Activated naive CD4-positive, alpha-beta T cell treated with anti-CD3 and anti-CD28 coated beads, Interleukin-2, amount 50 U/mL, for 24 hours (primary cell): ENCODE measurements at regions not wholly inside any gene's neighbourhood (a gene's known extent, or its start where the extent isn't known, plus 50 kb on each side); places are given as distances from the start of the nearest gene placed in this dataset.

ENCODE experiments used
- H3K27ac Mint-ChIP-seq: one replicate; pipeline ENCODE4 v1.8.0; 2021; ENCODE audit warnings: mild to moderate bottlenecking, mixed read lengths
- H3K27me3 Mint-ChIP-seq: one replicate; pipeline ENCODE4 v1.8.0; 2021; ENCODE audit warnings: mixed read lengths
- H3K36me3 Mint-ChIP-seq: one replicate; pipeline ENCODE4 v1.8.0; 2021; ENCODE audit warnings: mixed read lengths
- H3K4me1 Mint-ChIP-seq: one replicate; pipeline ENCODE4 v1.8.0; 2021; ENCODE audit warnings: mixed read lengths
- H3K4me3 Mint-ChIP-seq: one replicate; pipeline ENCODE4 v1.8.0; 2021; ENCODE audit warnings: mild to moderate bottlenecking, mixed read lengths
- H3K9me3 Mint-ChIP-seq: one replicate; pipeline ENCODE4 v1.8.0; 2021; ENCODE audit warnings: mixed read lengths

DNA sequence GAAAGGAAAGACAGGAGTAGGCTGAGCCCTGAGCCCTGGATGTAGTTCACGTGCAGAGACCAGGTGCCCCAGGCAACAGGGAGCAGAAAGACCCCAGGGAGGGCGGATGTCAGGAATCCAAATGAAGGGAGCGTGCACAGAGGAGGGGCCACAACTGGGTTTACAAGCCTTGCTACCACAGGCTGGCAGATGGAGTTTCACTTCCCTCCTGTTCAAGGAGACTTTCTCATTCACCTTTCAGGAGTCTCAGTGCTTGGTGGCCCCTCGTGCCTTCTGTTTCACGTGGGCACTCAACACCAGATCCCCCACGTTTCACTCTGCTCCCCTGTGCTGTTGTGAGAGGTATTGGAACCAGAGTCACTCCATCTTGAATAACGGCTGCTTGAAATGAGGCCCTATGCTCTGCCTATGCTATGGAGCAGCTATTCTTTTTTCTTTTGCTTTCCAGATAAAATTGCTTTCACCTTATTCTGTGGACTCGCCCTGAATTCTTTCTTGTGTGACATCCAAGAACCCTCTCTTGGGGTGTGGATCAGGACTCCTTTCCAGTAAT lies 601.4 kb upstream of the IGFBP3 start:
- no peak overlapping the region for H3K4me3 Mint-ChIP-seq
- H3K9me3 Mint-ChIP-seq = peaks cover 4% of the 10 kb centered on the region
- no peaks in the 10 kb centered on the region for H3K27me3 Mint-ChIP-seq
- H3K27ac Mint-ChIP-seq = no peak overlapping the region
- no peaks in the 10 kb centered on the region for H3K4me1 Mint-ChIP-seq
- H3K36me3 Mint-ChIP-seq = no peaks in the 10 kb centered on the region

DNA sequence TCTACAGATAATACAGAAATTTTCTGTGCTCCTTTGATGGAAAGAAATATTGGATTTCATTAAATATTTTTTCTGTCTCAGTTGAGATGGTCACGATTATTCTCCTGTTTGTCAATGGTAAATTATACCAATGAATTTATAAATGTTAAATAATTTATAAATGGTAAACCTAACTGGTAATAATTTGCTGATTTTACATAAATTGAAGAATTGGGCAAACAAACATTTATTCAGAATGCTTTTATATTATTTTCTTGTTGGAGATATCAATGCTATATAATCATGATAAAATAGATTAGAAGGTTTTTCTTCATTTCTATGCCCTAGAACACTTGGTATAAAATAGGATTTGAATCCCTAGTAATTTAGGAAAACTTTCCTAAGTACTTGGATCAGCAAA lies 597.6 kb upstream of the IGFBP3 start:
- no peak overlapping the region for H3K27ac Mint-ChIP-seq
- no peak overlapping the region for H3K4me3 Mint-ChIP-seq
- H3K4me1 Mint-ChIP-seq = no peaks in the 10 kb centered on the region
- no peaks in the 10 kb centered on the region for H3K36me3 Mint-ChIP-seq
- no peaks in the 10 kb centered on the region for H3K27me3 Mint-ChIP-seq
- H3K9me3 Mint-ChIP-seq = no peaks in the 10 kb centered on the region

DNA sequence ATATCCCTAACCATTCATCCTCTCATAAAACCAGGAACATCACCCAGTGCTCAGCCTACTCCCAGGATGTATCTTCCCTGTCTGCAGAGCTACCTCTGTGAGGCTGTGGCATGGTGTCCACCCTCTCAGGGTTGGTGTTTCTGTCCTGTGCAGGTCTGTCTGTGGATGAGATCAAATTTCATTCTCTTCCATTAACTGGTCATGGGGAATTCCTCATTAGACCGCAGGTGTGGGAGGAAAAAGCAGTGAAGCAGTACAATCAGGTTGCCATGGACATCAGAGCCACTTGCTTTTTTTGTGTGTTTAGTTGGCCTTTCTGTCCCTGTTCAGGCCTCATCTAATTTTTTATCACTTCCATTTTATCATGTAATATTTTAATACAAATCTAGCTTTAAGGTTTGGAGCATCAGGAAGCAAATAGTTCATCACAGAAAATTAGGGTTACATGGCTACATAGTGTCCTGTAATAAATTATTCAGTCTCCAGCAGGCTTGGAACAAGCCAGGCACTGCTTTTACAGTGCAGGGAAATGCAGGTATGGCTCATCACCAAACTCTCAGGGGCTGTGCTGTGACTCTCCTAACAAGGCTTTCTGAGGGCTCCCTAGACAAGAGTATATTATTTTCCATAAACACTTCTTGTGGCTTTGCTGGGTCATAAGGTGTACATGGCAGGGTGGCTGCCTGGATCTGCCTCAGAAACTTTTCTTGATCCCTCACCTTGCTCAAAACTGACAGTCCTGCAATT lies 594.9 kb upstream of the IGFBP3 start:
- no peak overlapping the region for H3K4me3 Mint-ChIP-seq
- no peak overlapping the region for H3K27ac Mint-ChIP-seq
- H3K4me1 Mint-ChIP-seq = no peaks in the 10 kb centered on the region
- H3K9me3 Mint-ChIP-seq = no peaks in the 10 kb centered on the region
- no peaks in the 10 kb centered on the region for H3K27me3 Mint-ChIP-seq
- H3K36me3 Mint-ChIP-seq = no peaks in the 10 kb centered on the region

DNA sequence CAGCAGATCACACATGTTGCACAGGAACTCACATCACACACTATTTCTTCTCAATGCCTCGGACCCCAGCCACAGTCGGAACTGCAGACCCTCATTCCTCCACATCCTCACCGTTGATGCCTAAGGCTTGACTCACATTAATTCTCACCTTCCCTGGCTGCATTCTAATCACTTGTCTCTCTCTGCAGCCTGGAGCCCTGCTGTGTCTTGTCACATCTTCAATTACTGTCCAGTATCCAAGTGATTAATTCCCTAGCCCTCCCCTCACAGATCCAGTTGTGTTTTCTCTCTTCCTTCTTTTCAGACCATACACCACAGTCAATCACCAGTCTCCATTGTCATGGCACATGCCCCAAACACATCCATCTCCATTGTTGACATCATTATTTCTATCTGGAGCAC lies 592.4 kb upstream of the IGFBP3 start:
- no peaks in the 10 kb centered on the region for H3K27me3 Mint-ChIP-seq
- H3K9me3 Mint-ChIP-seq = no peaks in the 10 kb centered on the region
- no peak overlapping the region for H3K27ac Mint-ChIP-seq
- H3K36me3 Mint-ChIP-seq = no peaks in the 10 kb centered on the region
- H3K4me1 Mint-ChIP-seq = no peaks in the 10 kb centered on the region
- no peak overlapping the region for H3K4me3 Mint-ChIP-seq

DNA sequence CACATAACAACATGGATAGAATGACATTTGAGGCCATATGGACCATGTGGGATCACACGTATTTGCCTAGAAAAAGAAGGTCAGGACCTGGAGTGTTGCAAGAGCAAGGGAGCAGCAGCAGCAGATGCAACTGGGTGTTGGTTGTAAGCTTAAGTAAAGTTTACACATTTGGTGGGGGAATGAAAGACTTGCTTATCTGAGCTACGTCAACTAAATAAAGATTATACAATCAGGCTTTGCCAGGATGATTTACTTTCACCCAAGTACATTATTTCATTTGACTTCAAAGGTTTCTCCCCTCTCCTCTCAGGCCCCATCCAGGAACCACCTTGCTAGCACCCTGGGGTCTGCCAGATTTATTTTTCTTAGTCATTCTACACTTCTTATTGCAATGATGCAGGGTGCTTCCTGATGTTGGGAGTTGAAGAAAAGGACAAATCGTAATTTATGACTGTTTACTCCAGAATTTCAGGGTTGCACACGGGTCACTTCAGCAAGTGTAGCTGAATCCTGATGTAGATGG lies 591.9 kb upstream of the IGFBP3 start:
- no peak overlapping the region for H3K4me3 Mint-ChIP-seq

DNA sequence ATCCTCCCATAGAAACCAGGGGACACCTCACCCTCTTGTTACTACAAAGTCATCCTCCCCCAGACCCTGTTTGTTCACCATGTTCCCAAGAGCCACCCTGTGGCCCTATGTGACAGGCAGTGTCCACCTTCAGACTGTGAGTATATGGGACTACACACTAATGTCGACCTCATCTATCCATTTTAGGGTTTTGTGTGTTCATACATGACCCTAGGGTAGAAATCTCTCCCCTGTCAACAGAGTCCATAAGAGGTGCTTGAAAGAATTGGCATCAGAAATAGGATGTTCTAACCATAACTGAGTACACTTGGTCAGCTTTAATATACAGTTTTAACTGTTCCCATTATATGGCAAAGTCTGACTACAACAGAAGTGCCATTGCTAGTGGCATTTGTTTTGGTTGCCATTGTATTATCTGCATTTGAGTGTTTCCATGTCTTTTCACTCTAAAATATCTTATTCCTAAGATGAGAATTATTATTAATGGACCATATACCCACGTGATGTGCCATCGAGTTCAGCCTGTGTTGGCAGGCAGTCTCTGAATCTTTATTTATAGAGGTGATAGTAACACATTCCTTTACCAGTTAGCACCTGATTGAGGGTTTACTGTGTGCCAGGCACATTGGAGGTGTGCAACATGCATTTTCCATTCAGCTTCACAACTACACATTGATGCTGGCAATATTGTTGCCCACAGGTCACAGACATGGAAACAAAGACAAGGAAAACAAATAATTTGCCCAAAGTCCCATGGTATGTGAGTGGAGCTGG lies 590.6 kb upstream of the IGFBP3 start:
- Mint-ChIP-seq H3K27ac (no peak overlapping the region), H3K4me1 (no peaks in the 10 kb centered on the region), H3K27me3 (no peaks in the 10 kb centered on the region), H3K9me3 (peaks cover 3% of the 10 kb centered on the region), H3K4me3 (no peak overlapping the region), H3K36me3 (no peaks in the 10 kb centered on the region)

More for the DNA sequence above, 591.9 kb upstream of the IGFBP3 start:
- no peak overlapping the region for H3K27ac Mint-ChIP-seq
- no peaks in the 10 kb centered on the region for H3K9me3 Mint-ChIP-seq
- H3K4me1 Mint-ChIP-seq = no peaks in the 10 kb centered on the region
- H3K36me3 Mint-ChIP-seq = no peaks in the 10 kb centered on the region
- H3K27me3 Mint-ChIP-seq = no peaks in the 10 kb centered on the region

DNA sequence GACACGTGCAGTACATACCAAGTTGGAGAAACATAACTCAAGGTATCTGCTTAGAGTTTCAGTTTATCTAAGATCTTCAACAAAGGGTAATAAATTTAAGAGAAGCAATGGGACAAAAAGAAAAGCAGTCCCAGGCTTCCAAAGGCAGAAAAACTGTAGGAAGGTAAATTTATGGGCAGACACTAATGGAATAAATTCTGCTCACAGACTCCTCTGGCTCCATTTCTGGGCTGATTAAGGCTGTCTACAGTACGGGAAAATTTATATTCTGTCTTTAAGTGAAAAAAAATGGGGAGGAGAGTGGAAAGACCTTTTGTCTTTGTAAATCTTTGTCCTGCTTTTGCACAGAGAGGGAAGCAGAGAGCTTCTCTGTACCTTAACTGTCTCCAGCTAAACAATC lies 587.5 kb upstream of the IGFBP3 start:
- Mint-ChIP-seq H3K4me1 (no peaks in the 10 kb centered on the region), H3K9me3 (peaks cover 11% of the 10 kb centered on the region)

DNA sequence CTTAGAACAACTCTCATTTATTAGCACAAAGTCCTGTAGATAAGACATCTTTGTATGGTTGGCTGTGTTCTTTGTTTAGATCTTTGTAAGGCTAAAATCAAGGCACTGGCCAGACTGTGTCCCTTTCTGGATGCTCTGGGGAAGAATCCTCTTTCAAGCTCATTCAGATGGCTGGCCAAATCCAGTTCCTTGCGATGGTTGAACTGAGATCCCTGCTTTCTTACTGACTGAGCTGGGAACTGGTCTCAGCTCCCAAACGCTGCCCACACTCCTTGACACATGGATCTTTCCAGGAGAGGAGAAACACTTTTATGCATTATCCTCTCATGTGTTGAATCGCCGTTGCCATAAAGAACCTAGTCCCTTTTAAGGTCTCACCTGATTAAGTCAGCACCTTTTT lies 586.5 kb upstream of the IGFBP3 start:
- Mint-ChIP-seq H3K9me3 (peaks cover 11% of the 10 kb centered on the region), H3K27me3 (no peaks in the 10 kb centered on the region), H3K36me3 (no peaks in the 10 kb centered on the region), H3K4me1 (no peaks in the 10 kb centered on the region), H3K4me3 (no peak overlapping the region), H3K27ac (no peak overlapping the region)

More for the DNA sequence above, 587.5 kb upstream of the IGFBP3 start:
- Mint-ChIP-seq H3K4me3 (no peak overlapping the region), H3K36me3 (no peaks in the 10 kb centered on the region), H3K27me3 (no peaks in the 10 kb centered on the region), H3K27ac (no peak overlapping the region)

DNA sequence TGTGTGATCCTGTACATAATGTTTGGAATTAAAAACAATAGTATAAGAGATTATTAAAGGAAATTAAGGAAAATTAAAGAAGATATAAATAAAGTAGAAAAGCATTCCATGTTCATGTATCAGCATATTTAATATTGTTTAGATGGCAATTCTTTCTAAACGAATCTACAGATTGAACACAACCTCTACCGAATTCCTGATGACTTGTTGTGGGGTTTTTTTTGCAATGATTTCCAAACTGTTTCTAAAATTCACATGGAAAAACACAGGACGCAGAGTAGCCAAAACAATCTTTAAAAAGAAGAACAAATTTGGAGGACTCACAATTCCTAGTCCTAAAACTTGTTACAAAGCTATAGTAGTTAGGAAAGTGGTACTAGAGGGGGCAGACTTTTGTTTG lies 573.4 kb upstream of the IGFBP3 start:
- H3K4me3 Mint-ChIP-seq = no peak overlapping the region
- no peaks in the 10 kb centered on the region for H3K4me1 Mint-ChIP-seq
- no peaks in the 10 kb centered on the region for H3K27me3 Mint-ChIP-seq
- H3K27ac Mint-ChIP-seq = no peak overlapping the region
- no peaks in the 10 kb centered on the region for H3K36me3 Mint-ChIP-seq
- peaks cover 28% of the 10 kb centered on the region for H3K9me3 Mint-ChIP-seq

DNA sequence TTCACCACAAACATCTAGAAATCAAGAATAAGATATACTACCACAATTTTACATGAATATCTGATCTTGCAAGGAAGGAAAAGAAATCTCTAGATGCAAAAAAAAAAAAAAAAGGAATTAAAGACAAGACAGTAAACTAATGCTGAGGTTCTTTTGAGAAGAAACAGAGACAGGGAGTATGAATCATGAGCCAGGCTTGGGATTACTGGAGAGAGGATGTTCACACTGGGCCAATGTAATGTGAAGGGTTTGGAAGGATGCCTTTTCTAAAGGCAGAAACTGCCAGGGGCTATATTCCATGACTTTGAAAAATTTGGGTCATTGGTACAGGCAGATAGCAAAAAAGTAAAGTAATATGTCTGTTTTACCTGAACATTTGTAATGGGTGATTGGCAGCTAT lies 573.0 kb upstream of the IGFBP3 start:
- Mint-ChIP-seq H3K4me1 (no peaks in the 10 kb centered on the region), H3K27me3 (no peaks in the 10 kb centered on the region), H3K36me3 (no peaks in the 10 kb centered on the region), H3K9me3 (peaks cover 28% of the 10 kb centered on the region), H3K27ac (no peak overlapping the region), H3K4me3 (no peak overlapping the region)

DNA sequence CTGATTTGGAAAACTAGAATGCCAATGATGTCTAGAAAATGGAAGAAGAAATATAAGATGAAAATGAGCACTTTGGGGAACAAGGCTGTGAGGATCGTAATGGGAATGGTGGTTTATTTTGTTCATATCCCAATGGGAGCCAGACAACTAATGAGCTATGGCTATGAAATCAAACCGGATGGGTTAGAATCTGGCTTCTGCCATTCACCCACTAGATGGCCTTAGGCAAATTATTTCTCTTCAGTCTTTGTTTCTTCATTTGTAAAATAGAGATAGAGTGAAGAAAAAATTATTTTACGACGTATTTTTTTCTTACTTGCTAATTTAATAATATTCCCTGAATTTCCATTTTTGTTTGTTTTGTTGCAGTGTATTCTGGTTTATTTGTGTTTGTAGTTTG lies 572.1 kb upstream of the IGFBP3 start:
- Mint-ChIP-seq H3K4me1 (no peaks in the 10 kb centered on the region), H3K36me3 (no peaks in the 10 kb centered on the region), H3K27me3 (no peaks in the 10 kb centered on the region), H3K4me3 (no peak overlapping the region), H3K27ac (no peak overlapping the region), H3K9me3 (peaks cover 21% of the 10 kb centered on the region)

DNA sequence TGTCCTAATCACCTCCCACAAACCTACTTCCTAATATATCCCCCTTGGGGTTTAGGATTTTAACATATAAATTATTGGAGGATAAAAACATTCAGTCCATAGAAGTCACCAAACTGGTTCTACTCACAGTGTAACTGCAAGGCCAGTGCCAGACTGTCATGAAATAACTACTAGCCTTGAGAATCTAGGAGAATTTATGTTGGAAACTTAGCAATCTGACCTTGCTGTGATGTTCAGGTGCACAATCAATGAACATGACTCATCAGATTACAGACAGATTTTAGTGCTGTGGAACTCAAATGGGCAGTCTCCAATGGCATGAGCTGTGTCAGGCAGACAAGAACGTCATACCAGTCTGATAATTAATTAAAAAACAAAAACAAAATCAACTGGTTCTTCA lies 571.4 kb upstream of the IGFBP3 start:
- no peaks in the 10 kb centered on the region for H3K4me1 Mint-ChIP-seq
- H3K27me3 Mint-ChIP-seq = no peaks in the 10 kb centered on the region
- no peak overlapping the region for H3K27ac Mint-ChIP-seq
- peaks cover 18% of the 10 kb centered on the region for H3K9me3 Mint-ChIP-seq
- H3K36me3 Mint-ChIP-seq = no peaks in the 10 kb centered on the region
- no peak overlapping the region for H3K4me3 Mint-ChIP-seq

DNA sequence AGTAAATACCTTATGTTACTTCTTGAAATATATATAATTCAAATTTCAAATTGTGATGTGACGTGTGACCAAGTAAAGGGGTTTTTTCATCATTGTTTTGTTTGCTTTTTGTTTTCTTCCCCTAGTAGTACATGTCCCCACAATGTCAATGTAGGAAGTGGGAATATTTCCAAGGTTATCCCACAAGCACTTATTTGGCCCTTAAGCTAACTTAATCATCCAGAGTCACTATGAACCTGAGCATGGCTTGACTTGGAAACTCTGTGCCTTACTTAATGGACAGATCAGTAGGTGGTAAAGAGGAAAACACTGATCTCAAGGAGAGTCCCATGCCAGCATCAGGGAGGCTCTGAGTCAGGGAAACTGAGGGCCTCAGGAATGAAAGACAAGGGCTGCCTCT lies 569.3 kb upstream of the IGFBP3 start:
- Mint-ChIP-seq H3K9me3 (peaks cover 18% of the 10 kb centered on the region), H3K4me1 (no peaks in the 10 kb centered on the region), H3K27me3 (no peaks in the 10 kb centered on the region), H3K4me3 (no peak overlapping the region), H3K36me3 (no peaks in the 10 kb centered on the region), H3K27ac (no peak overlapping the region)

DNA sequence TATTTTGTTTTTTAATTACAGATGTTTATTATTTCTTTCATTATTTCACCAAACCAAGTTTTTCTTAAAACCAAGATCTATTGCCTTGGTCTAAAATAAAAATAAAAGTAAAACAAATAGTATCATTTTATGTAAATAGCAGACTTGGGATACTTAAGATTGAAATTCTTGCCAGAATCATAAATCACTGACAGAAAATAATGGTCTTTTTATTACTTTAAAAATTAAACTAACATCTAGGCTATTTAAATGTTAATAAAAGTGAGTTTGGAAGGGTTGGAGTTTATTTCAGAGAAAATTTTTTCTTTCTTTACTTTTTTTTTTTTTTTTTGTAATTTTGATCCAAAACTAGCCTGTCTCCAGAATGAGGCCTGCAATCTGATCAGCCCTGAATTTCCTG lies 568.0 kb upstream of the IGFBP3 start:
- Mint-ChIP-seq H3K9me3 (peaks cover 13% of the 10 kb centered on the region), H3K27me3 (no peaks in the 10 kb centered on the region), H3K4me1 (no peaks in the 10 kb centered on the region), H3K27ac (no peak overlapping the region), H3K36me3 (no peaks in the 10 kb centered on the region), H3K4me3 (no peak overlapping the region)

DNA sequence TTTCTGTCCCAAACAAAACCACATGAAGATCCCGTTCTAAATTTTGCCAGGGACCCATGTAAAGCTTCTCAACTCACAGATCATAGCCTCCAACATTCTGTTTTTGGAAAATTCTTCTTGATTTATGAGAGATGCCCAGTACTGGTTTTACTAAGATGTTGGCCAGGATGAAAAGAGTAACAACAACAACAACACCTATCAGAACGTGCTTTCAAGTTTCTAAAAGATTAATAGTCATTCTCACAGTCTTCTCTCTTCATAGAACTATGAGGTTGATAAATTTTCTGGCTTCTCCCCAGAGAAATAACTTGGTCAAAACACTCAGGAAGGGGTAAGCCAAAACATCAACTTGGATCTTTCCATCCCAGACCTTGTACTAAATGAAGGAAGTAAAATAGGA lies 567.5 kb upstream of the IGFBP3 start:
- no peaks in the 10 kb centered on the region for H3K36me3 Mint-ChIP-seq
- no peak overlapping the region for H3K27ac Mint-ChIP-seq
- H3K4me3 Mint-ChIP-seq = no peak overlapping the region
- H3K4me1 Mint-ChIP-seq = no peaks in the 10 kb centered on the region
- no peaks in the 10 kb centered on the region for H3K27me3 Mint-ChIP-seq
- peaks cover 18% of the 10 kb centered on the region for H3K9me3 Mint-ChIP-seq
